Breast epithelium (tissue), 4 donors: ENCODE measurements at regions not wholly inside any gene's neighbourhood (a gene's known extent, or its start where the extent isn't known, plus 50 kb on each side); places are given as distances from the start of the nearest gene placed in this dataset.

Experiments used
- DNase-seq, 2 donors: peaks; one replicate each; pipeline ENCODE4 v3.0.0-alpha.2; 2019; ENCODE audit warnings: low spot score in 2 of 2
- H3K27ac ChIP-seq, 2 donors: fragments of 200-600 bp; sonication (generic) in 1 of 2; one replicate each; pipeline ENCODE4 v1.5.1; 2016 to 2019; ENCODE audit warnings: mild to moderate bottlenecking in 1 of 2
- H3K27me3 ChIP-seq, 2 donors: fragments of 200-600 bp; sonication (generic) in 1 of 2; one replicate each; pipeline versions ENCODE4 v1.5.1 to v1.6.0; 2017 to 2019; ENCODE audit warnings: control low read depth in 1 of 2, mild to moderate bottlenecking in 1 of 2
- H3K36me3 ChIP-seq: fragments of 200-600 bp; one replicate; pipeline ENCODE4 v1.5.1; 2019
- H3K4me1 ChIP-seq, 2 donors: fragments of 200-600 bp; sonication (generic); one replicate each; pipeline ENCODE4 v1.5.1; 2016 to 2019; ENCODE audit warnings: control low read depth in 1 of 2
- H3K4me3 ChIP-seq, 3 donors: fragments of 200-600 bp; sonication (generic); 1 replicate in 2 of 3; 2 replicates in 1 of 3; pipeline ENCODE4 v1.5.1; 2016 to 2019; ENCODE audit warnings: mild to moderate bottlenecking in 3 of 3, moderate library complexity in 2 of 3
- H3K9me3 ChIP-seq, 2 donors: fragments of 200-600 bp; sonication (generic) in 1 of 2; one replicate each; pipeline ENCODE4 v1.5.1; 2016 to 2019; ENCODE audit warnings: control low read depth in 1 of 2
- CTCF ChIP-seq, 3 donors: fragments of 450-650 bp; IDR thresholded peaks; one replicate each; pipeline ENCODE4 v1.5.1; 2016 to 2017; ENCODE audit warnings: antibody characterized with exemption in 3 of 3, mild to moderate bottlenecking in 3 of 3, moderate library complexity in 3 of 3
- POLR2A ChIP-seq: fragments of 450-650 bp; IDR thresholded peaks from one replicate; pipeline ENCODE4 v1.6.1; 2016; ENCODE audit warnings: antibody characterized with exemption, mild to moderate bottlenecking, moderate library complexity
- POLR2AphosphoS5 ChIP-seq, 3 donors: sonication (generic); formaldehyde crosslinking; IDR thresholded peaks; one replicate each; pipeline ENCODE4 v1.6.1; 2017; ENCODE audit warnings: antibody characterized with exemption in 3 of 3
- intact Hi-C: fragments of 100-400 bp; cut with DNase I; formaldehyde crosslinking; loops from one replicate; pipeline ENCODE4 v1.15.1; 2023; ENCODE audit warnings: low total_unique reads

GRCh38 chr11:71086687-71087258, 165.6 kb downstream of the SHANK2 start:
- no peak overlapping the region for H3K27ac ChIP-seq
- intact Hi-C loops: no loop called here
- H3K36me3 ChIP-seq: no peaks in the 10 kb centered on the region
- DNase-seq: no peak
- H3K27me3 ChIP-seq: no peaks in the 10 kb centered on the region
- no peaks in the 10 kb centered on the region for H3K9me3 ChIP-seq
- no peaks in the 10 kb centered on the region for H3K4me1 ChIP-seq
- TF ChIP-seq POLR2A (no peak), CTCF (IDR thresholded peaks at IDR 0.05) (peak in 2 of 3 donors; percentile 43 to 44)
- H3K4me3 ChIP-seq: no peak overlapping the region

- Histone ChIP-seq H3K9me3 (no peaks in the 10 kb centered on the region), H3K27me3 (no peaks in the 10 kb centered on the region), H3K4me3 (no peak overlapping the region), H3K36me3 (no peaks in the 10 kb centered on the region), H3K4me1 (no peaks in the 10 kb centered on the region), H3K27ac (no peak overlapping the region)
- intact Hi-C loops: no loop called here
- DNase-seq: no peak
- no peak for TF ChIP-seq POLR2A
- TF ChIP-seq CTCF (IDR thresholded peaks at IDR 0.05): no peak
- no peak for TF ChIP-seq POLR2AphosphoS5 (IDR thresholded peaks at IDR 0.05)
Observed at GRCh38 chr11:71084306-71085012, 167.9 kb downstream of the SHANK2 start.

- no peak overlapping the region for H3K27ac ChIP-seq
- intact Hi-C loops: no loop called here
- TF ChIP-seq CTCF (IDR thresholded peaks at IDR 0.05) (no peak), POLR2AphosphoS5 (IDR thresholded peaks at IDR 0.05) (no peak), POLR2A (no peak)
- peaks cover 0 to 5% of the 10 kb centered on the region in 2 donors for H3K9me3 ChIP-seq
- no peak for DNase-seq
- H3K36me3 ChIP-seq: no peaks in the 10 kb centered on the region
- no peaks in the 10 kb centered on the region for H3K4me1 ChIP-seq
- no peaks in the 10 kb centered on the region for H3K27me3 ChIP-seq
- no peak overlapping the region for H3K4me3 ChIP-seq
Observed at GRCh38 chr11:71083105-71083504, 169.3 kb downstream of the SHANK2 start.

GRCh38 chr11:71082454-71082853, 169.9 kb downstream of the SHANK2 start:
- Histone ChIP-seq H3K4me3 (no peak overlapping the region), H3K4me1 (no peaks in the 10 kb centered on the region), H3K9me3 (peaks cover 4 to 5% of the 10 kb centered on the region in 2 donors), H3K36me3 (no peaks in the 10 kb centered on the region), H3K27me3 (no peaks in the 10 kb centered on the region), H3K27ac (no peak overlapping the region)
- intact Hi-C loops: no loop called here
- TF ChIP-seq POLR2AphosphoS5 (IDR thresholded peaks at IDR 0.05) (no peak), CTCF (IDR thresholded peaks at IDR 0.05) (no peak), POLR2A (no peak)
- no peak for DNase-seq

GRCh38 chr11:71081704-71082230, 170.6 kb downstream of the SHANK2 start:
- no peak for DNase-seq
- H3K36me3 ChIP-seq: no peaks in the 10 kb centered on the region
- intact Hi-C loops: loop anchor here (2.0 kb wide), 1 partner anchor 73 kb away; no protein-coding TSS in a partner anchor

More at GRCh38 chr11:71081704-71082230, 170.6 kb downstream of the SHANK2 start:
- Histone ChIP-seq H3K4me3 (no peak overlapping the region), H3K9me3 (peaks cover 4 to 5% of the 10 kb centered on the region in 2 donors), H3K27ac (no peak overlapping the region), H3K4me1 (no peaks in the 10 kb centered on the region), H3K27me3 (no peaks in the 10 kb centered on the region)
- TF ChIP-seq POLR2AphosphoS5 (IDR thresholded peaks at IDR 0.05) (no peak), CTCF (IDR thresholded peaks at IDR 0.05) (no peak), POLR2A (no peak)
